ENCODE measurements at regions not wholly inside any gene's neighbourhood (a gene's known extent, or its start where the extent isn't known, plus 50 kb on each side); places are given as distances from the start of the nearest gene placed in this dataset.
A peak's percentile ranks its signal among the peaks of the same experiment; 100 is the strongest.

- DNase-seq: no peak
These were observed 209.3 kb upstream of the ROPN1 start for GRCh38 chr3:124201226-124201625.

GRCh38 chr3:124201786-124202185 lies 209.9 kb upstream of the ROPN1 start:
- no peak for DNase-seq

GRCh38 chr3:124202754-124203153 lies 210.8 kb upstream of the ROPN1 start:
- no peak for DNase-seq

- DNase-seq: no peak
These were observed 211.4 kb upstream of the ROPN1 start for GRCh38 chr3:124203292-124203691.

- no peak for DNase-seq
These were observed 214.5 kb upstream of the ROPN1 start for GRCh38 chr3:124206225-124207055.

- DNase-seq: no peak
These were observed 215.2 kb upstream of the ROPN1 start for GRCh38 chr3:124207077-124207476.

- no peak for DNase-seq
These were observed 216.1 kb upstream of the ROPN1 start for GRCh38 chr3:124207873-124208485.

GRCh38 chr3:124209426-124209825 lies 217.5 kb upstream of the ROPN1 start:
- no peak for DNase-seq

- DNase-seq: no peak
These were observed 219.0 kb upstream of the ROPN1 start for GRCh38 chr3:124210899-124211298.

GRCh38 chr3:124213641-124214040 lies 221.7 kb upstream of the ROPN1 start:
- DNase-seq: no peak

- peak; percentile 68 for DNase-seq
These were observed 225.6 kb upstream of the ROPN1 start for GRCh38 chr3:124217542-124217941.

GRCh38 chr3:124221422-124221821 lies 229.5 kb upstream of the ROPN1 start:
- no peak for DNase-seq

- no peak for DNase-seq
These were observed 231.9 kb upstream of the ROPN1 start for GRCh38 chr3:124223853-124224252.

GRCh38 chr3:124227150-124227630 lies 235.3 kb upstream of the ROPN1 start:
- no peak for DNase-seq

- DNase-seq: no peak
These were observed 237.5 kb upstream of the ROPN1 start for GRCh38 chr3:124229420-124229819.

GRCh38 chr3:124229836-124230235 lies 237.9 kb upstream of the ROPN1 start:
- no peak for DNase-seq

- no peak for DNase-seq
These were observed 238.5 kb upstream of the ROPN1 start for GRCh38 chr3:124230432-124230831.

- no peak for DNase-seq
These were observed 239.1 kb upstream of the ROPN1 start for GRCh38 chr3:124230998-124231397.

- no peak for DNase-seq
These were observed 242.9 kb upstream of the ROPN1 start for GRCh38 chr3:124234852-124235252.

GRCh38 chr3:124235446-124235845 lies 243.5 kb upstream of the ROPN1 start:
- DNase-seq: no peak

GRCh38 chr3:124243177-124243859 lies 251.4 kb upstream of the ROPN1 start:
- no peak for DNase-seq

- no peak for DNase-seq
These were observed 254.5 kb upstream of the ROPN1 start for GRCh38 chr3:124246376-124246775.

GRCh38 chr3:124246949-124247348 lies 255.0 kb upstream of the ROPN1 start:
- DNase-seq: peak; percentile 23
